ENCODE measurements at regions not wholly inside any gene's neighbourhood (a gene's known extent, or its start where the extent isn't known, plus 50 kb on each side); places are given as distances from the start of the nearest gene placed in this dataset.

DNA sequence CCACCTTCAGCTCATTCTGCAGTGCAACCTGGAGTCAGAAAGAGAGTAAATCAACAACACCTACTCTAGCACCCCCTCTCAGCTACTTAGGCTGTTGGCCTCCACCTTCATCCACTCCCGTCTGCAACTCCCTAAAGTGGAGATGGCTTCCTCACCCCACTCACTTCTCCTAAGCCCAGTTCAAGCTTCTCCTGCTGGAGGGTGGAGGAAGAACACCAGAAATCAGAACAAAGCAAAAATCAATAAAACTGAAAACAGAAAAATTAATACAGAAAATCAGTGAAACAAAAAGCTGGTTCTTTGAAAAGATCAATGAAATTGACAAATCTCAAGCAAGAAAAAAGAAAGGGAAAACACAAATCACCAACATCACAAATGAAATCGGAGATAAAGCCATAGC is 191.7 kb downstream of the ANAPC1 start:
- DNase-seq (ENCODE audit: low spot score) = no peak

DNA sequence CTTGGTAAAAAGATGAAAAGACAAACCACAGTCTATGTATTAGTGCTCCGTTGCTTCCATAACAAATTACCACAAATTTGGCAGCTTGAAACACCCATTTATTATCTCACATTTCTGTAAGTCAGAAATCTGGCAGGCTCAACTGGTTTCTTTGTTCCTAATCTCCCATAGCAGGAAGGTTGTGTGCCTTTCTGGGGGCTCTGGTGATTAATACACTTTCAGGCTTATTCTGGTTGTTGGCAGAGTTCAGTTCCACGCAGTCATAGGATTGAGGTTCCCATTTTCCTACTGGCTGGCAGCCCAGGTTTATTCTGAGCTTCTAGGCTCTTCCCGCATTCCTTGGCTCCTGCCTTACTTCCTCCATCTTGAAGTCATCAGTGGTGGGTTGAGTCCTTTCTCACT is 189.3 kb downstream of the ANAPC1 start:
- no peak for DNase-seq (ENCODE audit: low spot score)

DNA sequence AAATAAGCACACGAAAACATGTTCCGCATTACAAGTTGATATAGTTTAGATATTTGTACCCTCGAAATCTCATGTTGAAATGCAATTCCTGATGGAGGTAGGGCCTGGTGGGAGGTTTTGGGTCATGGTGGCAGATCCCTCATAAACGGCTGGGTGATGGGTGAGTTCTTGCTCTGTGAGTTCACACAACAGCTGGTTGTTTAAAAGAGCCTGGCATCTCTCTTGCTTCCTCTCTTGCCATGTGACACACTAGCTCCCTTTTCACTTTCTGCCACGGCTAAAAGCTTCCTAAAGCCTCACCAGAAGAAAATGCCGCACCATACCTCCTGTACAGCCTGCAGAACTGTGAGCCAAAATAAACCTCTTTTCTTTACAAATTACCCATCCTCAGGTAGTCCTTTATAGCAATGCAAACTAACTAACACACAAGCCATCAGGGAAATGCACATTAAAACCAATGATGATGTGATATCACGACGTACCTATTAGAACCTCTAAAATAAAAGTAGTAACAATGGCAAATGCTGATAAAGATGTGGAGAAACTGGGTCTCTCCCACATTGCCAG is 188.5 kb downstream of the ANAPC1 start:
- DNase-seq (ENCODE audit: low spot score) = no peak

DNA sequence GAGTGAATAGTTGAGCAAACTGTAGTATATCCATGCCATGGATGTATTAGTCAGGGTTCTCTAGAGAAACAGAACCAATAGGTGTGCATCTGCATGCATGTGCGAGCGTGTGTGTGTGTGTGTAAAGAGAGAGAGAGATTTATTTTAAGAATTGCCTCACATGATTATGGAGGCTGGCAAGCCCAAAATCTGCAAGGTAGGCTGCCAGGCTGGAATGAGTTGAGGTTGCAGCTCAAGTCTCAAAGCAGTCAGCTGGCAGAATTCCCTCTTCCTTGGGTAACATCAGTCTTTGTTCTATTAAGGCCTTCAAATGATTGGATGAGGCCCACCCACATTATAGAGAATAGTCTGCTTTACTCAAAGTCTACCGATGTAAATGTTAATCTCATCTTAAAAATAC is 187.8 kb downstream of the ANAPC1 start:
- DNase-seq (ENCODE audit: low spot score) = no peak

- no peak for DNase-seq (ENCODE audit: low spot score)
These were observed 186.4 kb downstream of the ANAPC1 start for GRCh38 chr2:111697560-111697959.

GRCh38 chr2:111698089-111698488 is 185.9 kb downstream of the ANAPC1 start:
- no peak for DNase-seq (ENCODE audit: low spot score)

DNA sequence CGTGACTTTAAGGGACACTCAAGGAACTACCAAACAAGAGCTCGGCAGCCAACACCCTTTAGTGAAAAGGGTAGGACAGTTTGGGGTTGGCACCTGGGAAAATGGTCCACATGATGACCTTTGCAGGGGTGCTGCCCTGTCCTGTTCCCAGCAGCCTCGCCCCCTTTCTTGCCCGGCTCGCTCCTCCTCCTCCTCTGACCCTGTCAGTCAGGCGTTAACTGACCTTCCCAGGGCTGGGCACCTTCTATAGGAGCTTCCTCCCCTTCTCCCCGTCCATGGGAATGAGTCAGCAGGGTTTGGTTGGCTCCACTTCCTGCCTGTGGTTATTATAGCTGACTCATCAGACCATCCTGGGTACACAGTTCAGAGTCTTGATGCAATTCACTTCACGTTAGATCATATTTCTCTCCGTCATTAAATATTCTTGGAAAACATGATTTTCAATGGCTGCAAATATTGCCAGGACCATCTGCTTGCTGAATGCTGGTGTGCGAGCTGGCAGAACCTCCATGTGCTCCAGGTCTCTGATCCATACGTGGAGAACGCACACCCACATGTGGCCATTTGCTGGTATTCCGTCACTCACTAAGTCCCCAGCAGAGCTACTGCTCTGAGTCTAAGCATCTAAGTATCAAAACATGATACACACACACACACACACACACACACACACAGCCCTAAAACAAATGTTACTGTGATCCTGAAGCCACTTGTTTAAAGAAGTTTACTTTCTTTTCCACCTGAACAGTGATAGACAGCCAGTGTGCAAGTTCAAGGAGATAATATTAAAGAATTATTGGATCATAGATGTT is 185.0 kb downstream of the ANAPC1 start:
- DNase-seq (ENCODE audit: low spot score) = peak; percentile 48

GRCh38 chr2:111701266-111701665 is 182.7 kb downstream of the ANAPC1 start:
- no peak for DNase-seq (ENCODE audit: low spot score)

GRCh38 chr2:111701798-111702118 is 182.2 kb downstream of the ANAPC1 start:
- DNase-seq (ENCODE audit: low spot score) = no peak

GRCh38 chr2:111702119-111702803 is 181.7 kb downstream of the ANAPC1 start:
- peak; percentile 24 for DNase-seq (ENCODE audit: low spot score)

DNA sequence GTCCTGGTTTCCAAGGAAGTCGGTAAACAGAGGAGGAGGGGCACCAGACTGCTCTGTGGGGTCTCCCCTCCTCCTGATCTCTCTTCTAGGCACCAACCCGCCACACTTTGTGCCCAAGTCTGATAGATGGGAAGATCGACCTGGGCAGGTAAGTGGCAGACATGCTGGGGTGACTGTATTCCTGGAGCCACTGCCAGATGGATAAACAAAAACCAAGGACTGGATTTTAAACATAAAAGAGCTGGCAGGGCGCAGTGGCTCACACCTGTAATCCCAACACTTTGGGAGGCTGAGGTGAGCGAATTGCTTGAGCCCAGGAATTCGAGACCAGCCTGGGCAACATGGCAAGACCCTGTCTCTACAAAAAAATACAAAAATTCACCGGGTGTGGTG is 181.2 kb downstream of the ANAPC1 start:
- no peak for DNase-seq (ENCODE audit: low spot score)

DNA sequence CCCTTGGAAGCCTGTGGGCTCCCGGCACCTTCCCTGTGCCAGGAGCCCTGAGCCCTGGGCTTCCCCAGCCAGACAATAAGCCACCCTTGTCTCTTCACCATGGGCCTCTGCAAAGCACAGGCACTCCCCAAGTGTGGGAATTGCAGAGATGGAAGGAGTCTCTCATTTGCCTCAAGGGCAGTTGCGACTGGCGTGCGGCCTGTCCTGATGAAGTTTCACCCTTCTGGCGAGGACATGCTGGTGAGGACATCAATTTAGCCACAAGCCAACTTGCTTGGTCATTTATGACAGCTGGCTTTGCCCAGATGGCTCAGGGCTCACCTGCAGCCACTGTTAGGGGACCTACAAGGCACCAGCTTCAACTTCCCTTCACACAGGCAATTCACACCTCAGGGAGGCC is 180.2 kb downstream of the ANAPC1 start:
- no peak for DNase-seq (ENCODE audit: low spot score)

- DNase-seq (ENCODE audit: low spot score) = no peak
These were observed 179.7 kb downstream of the ANAPC1 start for GRCh38 chr2:111704246-111704645.

GRCh38 chr2:111705239-111705638 is 178.8 kb downstream of the ANAPC1 start:
- no peak for DNase-seq (ENCODE audit: low spot score)

- DNase-seq (ENCODE audit: low spot score) = no peak
These were observed 178.2 kb downstream of the ANAPC1 start for GRCh38 chr2:111705711-111706336.

DNA sequence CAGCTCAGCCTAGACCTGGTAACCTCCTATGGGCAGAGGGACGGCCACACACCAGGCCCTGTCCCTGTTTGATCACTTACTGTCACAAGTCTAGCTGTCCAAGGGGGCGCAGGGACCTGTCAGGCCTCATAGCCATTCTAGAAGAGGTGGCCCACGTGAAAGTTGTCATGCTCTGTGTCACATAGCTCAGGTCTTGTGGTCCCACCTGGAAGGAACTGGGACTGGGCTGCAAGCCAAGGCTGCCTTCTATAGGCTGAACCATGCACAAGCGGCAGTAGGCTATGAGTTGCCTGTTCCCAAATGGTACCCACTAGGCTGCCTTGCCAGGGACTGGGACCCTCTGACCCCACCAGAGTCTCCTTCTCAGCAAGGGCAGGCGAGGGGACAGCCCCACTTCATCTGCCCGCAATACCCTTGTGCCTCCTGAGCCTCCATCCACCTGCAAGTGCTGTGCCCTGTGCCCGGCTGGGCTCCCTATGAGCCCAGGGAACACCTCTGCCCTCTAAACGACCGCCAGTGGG is 177.5 kb downstream of the ANAPC1 start:
- no peak for DNase-seq (ENCODE audit: low spot score)

GRCh38 chr2:111707700-111708099 is 176.3 kb downstream of the ANAPC1 start:
- DNase-seq (ENCODE audit: low spot score) = no peak

DNA sequence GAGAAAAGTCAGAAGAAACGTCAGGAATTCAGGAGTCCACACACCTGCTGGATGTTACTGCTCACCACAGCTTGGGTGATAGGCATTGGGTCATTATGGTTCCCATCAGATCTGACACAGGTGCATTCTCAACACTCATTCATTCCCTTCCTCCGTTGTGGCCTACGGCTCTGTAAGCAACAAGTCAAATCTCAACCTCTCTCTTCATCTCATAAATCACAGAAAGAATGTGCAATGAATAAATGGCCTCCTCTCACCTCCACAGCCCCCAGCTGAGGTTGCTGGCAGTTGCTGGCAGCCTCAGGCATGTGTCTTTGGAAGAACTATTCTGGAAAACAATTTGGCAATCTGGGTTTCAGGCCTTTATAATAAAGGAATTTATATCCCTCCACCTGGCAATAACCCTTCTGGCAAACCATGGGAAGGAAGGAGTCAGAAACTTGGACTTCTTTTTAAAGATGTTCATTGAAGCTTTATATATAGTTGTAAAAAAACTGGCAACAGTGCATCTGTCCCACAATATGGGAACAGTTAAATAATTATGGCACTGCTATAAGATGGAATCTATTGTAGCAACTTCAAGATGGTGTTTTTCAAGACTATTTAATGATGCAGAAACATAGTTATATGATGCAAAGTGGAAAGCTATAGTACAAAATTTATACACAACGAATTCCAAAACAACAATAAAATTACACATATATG is 175.4 kb downstream of the ANAPC1 start:
- DNase-seq (ENCODE audit: low spot score) = no peak

- no peak for DNase-seq (ENCODE audit: low spot score)
These were observed 174.7 kb downstream of the ANAPC1 start for GRCh38 chr2:111709321-111709720.

- no peak for DNase-seq (ENCODE audit: low spot score)
These were observed 173.9 kb downstream of the ANAPC1 start for GRCh38 chr2:111710085-111710484.

GRCh38 chr2:111710613-111711012 is 173.4 kb downstream of the ANAPC1 start:
- no peak for DNase-seq (ENCODE audit: low spot score)

GRCh38 chr2:111711270-111711669 is 172.7 kb downstream of the ANAPC1 start:
- no peak for DNase-seq (ENCODE audit: low spot score)

All from pons (tissue), 1 donor.